GM21423 (cell line): ENCODE measurements at regions not wholly inside any gene's neighbourhood (a gene's known extent, or its start where the extent isn't known, plus 50 kb on each side); places are given as distances from the start of the nearest gene placed in this dataset.

Experiments
- ATAC-seq: cut with Tn5 transposase; IDR thresholded peaks from one replicate; pipeline ENCODE4 v1.9.1; 2021; ENCODE audit warnings: mild to moderate bottlenecking, moderate library complexity; ENCODE audit not compliant: unreplicated experiment

DNA sequence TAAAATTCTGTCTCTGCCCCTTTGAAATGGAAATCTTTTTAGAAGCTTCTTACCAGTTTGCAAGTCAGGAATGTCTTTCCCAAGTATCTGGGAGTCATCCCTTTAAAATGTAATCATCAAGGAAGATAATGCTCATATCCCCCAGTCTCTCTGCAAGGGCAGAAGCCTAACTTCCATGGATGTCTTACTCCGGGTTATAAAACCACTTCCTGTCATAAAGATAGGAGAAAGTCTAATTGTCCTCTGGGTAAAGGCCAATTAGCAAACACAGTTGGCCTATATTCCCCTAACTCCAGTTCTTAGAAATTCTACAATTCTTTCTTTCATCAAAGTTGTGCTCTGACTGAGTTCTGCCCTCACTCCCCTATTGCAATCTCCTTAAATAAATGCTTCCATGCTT lies 1631.5 kb upstream of the LRRTM3 start:
- no peak for ATAC-seq

DNA sequence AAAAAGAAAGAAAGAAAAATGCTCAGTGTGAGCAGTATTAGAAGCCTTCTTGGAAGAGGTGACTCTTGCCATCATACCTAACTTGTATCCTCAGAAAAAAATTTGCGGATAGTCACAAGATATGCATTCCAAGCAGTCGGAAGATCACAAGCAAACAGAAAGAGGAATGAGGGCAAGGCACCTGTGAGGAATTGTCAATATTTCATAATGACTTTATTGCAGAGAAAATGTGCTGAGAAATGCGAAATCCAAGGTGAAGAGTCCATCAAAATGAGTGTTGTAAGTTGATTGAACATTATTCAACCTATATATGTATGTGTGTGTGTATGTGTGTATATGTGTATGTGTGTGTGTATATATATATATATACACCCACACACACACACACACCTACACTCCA lies 1624.7 kb upstream of the LRRTM3 start:
- no peak for ATAC-seq

DNA sequence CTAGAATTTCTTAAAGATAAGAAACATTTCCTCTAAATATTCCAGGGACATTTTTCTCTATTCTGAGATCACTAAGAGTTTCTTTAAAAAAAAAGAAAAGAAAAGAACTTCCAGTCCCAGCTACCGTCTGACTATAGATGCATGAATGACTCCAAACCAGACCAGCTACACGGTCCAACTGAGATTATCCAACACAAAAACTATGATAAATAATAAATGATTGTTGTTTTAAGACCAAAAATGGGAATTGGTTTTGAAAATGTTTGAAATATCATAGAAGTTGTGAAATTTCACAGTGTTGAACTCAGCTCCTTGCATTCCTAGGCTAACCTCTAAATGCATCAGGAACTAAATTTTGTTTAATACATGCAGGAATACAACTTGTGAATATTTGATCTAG lies 1619.6 kb upstream of the LRRTM3 start:
- no peak for ATAC-seq

DNA sequence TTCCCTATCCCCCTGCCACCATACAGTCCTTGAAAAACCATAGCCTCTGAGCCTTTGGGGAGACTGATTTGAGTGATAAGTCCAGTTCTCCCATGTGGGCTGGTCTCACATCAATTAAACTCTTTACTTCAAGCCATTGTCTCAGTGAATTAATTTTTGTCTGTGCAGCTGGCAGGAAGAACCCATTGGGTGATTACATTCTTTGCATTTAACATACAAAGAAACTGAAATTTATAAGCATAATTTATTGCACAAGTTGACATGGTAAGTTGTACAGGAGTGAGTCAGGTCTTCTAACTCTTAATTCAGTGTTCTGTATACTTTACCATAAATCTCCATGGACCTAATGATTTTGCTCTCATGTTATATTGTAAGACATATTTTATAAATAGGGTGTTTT lies 1613.0 kb upstream of the LRRTM3 start:
- ATAC-seq: no peak

DNA sequence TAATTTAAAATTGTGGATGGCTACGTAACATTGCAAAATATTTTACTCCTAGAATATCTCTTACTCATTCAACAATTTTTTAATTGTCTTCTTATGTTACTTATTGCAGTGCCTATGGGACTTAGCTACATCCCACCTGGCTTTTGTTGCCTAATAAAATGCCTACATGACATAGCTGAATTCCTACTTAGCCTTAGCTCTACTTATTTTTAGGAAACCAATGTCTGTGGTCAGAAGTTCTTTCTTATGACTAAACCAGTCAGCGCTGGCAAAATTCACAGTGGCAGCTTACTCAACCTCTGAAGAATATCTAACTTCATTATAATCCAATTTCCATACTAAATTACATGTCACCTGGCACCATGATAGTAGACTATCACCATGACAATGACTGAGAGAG lies 1612.4 kb upstream of the LRRTM3 start:
- ATAC-seq: no peak

DNA sequence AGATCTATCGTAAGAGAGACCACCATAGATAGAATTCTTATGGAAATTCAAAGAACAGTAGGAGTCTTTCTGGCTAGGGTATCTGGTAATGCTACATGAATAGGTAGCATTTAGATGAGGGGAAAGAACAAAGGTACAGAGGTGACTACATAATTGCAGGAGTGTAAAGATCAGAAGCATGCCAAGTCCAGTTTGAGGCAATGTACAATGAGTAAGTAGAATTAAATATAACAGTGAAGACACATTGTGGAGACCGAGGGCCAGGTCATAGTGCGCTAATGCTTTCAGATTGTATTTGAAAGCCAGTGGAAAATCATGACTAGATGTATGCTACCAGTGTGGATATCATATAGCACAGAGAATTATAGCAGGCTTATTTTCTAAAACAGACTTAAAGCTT lies 1611.6 kb upstream of the LRRTM3 start:
- no peak for ATAC-seq

DNA sequence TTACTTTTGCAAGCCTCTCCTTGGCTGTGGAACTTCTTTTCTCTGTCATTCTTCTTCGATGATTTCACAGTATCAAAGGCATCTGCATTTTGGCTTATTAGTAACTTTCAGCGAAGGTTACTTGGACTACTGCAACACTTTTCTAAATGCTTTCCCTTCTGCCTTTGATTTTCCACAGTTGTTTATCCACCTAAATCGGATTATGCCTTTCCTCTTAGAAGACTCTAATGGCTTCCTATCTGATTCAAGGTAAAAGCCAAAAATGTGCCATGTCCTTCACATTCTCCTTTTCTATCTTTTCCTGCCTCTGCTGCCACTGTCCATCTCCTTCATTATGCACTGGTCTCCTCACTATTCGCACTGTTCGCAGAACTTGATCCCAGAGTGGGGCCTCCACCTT lies 1606.3 kb upstream of the LRRTM3 start:
- ATAC-seq: no peak

DNA sequence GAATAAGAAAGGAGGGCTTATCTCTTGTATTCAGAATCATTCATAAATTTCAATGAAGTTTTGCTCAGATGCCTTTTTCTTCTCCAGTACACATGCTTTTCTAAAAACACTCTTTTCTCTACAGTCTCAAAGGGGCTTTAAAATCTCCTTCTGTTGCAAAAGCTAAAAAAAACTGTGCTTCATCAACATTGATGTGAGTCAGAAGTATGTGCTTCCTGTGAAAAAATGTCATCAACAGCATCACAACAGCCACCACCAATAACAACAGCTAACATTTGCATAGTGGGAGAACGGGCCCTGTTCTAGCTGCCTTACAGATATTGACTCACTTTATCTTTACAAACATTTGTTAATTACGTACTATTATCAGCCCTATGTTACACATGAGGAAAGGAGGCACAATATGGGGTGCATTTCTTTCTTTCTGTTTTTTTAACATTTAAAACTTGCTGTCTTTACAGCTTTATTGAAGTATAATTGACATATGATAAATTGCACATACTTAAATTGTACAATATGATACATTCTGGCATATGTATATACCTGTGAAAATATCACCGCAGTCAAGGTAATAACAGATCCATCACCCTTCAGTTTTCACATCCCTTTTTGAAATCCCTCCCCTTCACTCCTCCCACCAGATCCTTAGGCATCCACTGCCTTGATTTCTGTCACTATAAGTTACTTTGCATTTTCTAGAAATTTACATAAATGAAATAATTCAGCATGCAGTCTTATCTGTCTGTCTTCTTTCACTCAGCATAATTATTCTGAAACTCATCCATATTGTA lies 1605.4 kb upstream of the LRRTM3 start:
- ATAC-seq: no peak

DNA sequence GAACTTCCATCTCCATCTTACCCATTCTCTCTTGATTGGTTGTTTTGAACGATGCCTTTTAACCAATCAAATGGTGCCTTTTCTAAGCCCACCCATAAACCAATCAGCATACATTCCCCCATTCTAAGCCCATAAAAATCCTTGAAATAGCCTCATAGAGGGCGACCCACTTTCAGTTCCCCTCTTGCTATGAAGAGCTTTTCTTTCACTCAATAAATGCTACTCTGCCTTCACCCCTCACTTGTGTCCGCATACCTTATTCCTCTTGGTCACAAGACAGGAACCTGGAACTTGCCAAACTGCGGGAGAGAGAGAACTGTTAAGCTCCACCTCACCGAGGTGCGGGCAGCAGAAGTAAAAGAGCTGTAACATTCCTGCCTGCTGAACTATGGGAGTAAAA lies 1602.0 kb upstream of the LRRTM3 start:
- no peak for ATAC-seq

DNA sequence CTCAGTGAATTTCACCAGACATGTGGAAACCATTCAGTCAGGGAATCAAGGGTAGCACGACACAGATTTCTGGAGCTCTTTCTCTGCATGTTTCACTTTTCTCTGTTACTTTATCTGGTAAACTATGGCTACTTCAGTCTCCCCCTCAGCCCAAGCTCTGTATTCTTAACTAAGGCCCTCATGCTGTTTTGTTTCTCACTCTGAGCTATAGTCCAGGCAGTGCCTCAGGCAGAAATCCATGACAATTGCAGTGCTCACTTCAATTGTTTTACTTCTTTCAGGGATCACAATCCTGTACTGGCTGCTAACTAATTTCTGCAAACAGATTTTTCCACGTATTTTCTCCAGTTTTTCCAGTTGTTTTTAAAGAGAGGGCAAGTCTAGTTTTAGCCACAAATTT lies 1599.9 kb upstream of the LRRTM3 start:
- ATAC-seq: no peak

DNA sequence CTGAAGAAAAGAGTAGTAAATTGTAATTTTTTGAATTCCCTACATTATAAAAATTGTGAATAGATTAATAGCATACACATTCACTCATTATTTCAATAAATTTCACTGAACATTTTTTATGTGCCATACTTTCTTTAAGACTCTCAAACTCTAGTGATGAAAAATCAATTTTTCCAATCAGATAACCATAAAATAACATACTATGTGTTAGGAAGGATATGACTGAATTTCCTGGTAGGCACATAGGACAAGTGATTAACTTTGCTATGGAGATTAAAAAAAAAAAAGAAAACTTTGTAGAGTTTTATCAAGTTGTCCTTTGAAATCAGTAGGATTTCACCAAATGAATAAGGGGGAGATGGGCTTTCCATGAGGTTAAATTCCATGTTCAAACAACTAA lies 1597.3 kb upstream of the LRRTM3 start:
- ATAC-seq: no peak

DNA sequence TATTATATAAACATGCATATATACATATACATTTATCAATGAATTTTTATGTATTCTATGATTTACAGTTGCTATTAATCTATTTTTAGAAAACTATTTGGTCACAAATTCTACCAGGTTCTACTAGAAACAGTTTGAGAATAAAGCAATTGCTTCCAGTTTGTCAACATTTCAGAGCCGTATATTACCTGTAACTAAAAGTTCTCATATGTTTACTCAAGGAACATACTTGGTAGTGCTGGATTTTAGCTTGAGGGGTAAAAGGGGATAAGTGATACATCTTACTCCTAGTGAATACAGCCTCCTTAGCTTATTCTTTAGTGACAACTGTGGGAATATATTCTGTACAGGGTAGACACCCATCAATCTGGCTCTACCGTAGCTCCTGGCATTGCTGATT lies 1590.5 kb upstream of the LRRTM3 start:
- ATAC-seq: no peak

DNA sequence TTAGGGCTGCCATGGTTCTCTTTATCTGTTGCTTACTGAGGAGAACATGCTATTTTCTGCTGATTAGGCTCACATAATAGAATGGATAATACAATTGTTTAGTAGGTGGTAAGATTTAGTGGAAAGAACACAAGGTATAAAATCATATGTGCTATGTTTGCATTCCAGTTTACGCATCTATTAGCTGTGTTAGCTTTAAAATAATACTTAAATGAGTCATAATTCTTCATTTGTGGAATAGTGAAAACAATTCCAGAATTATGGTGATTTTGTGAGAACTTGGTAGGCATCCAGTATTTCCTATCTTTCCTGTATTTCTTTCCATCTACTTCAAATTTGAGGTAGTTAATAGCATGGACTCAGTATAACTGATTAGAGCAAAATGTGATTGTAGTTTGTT lies 1585.5 kb upstream of the LRRTM3 start:
- ATAC-seq: no peak

DNA sequence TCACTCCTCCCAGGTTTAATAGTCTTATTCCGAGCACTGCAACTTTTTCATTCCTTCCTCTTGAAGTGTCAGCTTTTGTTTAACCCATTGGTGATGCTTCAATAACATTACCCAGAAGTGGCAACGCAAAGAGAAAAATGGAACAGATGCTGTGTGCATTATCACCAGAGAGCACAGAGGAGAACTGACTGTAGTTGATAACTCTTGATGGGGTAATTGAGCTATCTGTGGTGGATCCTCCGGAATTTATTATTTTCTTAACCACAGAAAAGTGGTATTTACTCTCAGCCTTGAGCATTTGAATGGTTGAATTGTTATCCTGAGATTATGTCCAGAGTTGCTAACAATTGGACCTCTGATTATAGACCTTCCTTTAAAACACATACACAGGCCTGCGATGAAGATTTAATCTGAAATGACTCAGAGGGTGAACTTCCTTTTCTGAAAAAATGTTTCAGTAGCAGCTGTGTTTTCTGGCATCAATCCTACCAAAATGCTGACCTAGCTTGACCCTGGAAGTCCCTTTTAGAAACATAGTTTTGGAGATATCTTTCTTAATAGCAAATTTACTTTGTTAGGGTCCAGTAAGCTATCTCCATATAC lies 1584.4 kb upstream of the LRRTM3 start:
- ATAC-seq: no peak

DNA sequence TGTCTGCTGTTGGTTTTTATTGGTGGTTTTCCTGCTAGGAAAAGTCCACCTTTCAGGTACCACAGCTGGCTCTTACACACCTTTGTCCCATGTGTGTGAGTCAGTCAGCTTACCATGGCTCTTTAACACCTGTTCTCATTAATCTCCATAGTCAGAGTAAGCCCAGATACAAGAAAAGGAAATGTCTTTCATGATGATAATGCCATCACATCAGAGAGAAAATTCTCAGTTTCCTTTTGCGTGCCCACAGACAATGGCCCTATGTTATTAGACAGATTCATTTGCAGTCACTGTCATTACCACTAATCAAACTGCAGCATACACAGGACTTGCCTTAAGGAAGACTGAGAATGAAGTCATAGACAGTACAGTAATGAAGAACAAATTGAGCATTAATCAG lies 1583.6 kb upstream of the LRRTM3 start:
- ATAC-seq: no peak

DNA sequence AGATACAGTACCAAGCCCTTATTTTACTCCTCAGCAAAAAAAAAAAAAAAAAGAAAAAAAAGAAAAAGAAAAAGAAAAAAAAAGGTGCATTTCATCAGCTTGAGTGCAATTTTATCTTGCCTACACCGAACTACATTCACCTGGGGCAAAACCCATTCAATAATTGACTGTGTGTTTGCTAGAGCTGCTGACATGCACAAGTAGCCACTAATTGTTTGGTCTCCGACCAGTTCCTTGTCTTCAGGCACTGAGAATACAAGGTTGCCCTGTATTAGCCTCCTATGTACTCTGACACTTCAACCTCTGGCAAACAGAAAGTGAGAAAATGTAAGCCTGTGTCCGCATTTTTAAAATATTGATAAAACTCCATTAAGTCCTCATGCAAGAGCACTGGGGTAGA lies 1579.4 kb upstream of the LRRTM3 start:
- ATAC-seq: no peak

DNA sequence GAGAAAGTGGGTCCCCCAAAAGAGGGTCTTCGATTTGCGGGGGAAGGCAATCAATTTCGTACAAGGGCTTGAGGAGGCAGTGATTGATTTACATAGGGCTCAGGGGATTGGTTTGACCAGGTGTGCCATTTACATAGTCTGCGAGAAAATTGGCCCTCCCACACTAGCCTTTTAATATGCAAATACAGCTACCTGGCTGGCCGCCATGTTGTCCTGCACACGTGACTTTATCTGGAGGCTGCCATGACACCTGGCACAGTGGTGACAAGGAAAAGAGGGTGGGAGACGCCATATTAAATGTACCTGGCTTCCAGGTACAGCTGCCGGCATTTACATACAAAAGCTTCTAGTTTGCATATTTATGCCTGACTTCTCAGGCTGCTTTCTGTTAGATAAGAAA lies 1577.2 kb upstream of the LRRTM3 start:
- no peak for ATAC-seq

DNA sequence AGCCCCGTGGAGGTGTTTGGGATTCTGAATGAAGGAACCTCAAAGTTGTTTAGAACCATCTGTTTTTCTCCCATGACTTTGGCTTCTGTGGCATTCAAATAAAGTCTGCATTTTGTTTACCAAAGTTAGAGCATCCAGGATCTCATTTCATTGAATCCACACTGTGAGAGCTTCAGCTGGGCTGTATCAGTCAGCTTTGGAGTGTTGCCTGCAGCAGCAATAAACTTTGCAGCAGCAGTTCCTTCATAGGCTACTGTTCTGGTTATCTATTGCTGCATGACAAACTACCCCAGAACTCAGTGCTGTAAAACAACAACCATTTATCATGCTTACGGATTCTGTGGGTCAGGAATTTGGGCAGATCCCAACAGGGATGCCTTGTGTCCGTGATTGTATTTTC lies 1575.2 kb upstream of the LRRTM3 start:
- ATAC-seq: no peak

DNA sequence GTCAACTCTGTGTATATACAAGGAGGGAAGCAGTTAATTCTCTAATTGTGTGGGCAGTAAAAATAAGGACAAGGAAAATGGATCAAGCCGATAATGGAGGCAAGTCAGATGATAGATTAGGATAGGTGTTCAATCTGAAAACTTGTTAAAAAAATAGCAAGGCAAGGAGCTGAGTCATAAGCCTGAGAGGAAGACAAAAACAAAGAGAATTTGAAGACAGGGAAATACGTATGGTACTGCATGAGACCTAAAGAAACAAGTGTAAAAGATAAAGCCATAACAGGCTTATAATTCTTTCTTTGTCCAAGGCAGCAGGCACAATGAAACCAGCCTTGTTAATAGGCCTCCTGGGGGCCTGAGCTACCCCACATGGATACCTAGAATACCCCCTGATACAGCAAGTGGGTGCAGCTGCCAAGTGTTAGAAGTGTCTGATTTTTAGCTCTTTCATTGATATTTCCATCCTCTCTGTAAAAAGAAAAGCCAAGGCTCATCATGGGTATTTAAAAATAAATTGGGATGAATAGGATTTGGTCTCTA lies 1570.6 kb upstream of the LRRTM3 start:
- ATAC-seq: no peak

DNA sequence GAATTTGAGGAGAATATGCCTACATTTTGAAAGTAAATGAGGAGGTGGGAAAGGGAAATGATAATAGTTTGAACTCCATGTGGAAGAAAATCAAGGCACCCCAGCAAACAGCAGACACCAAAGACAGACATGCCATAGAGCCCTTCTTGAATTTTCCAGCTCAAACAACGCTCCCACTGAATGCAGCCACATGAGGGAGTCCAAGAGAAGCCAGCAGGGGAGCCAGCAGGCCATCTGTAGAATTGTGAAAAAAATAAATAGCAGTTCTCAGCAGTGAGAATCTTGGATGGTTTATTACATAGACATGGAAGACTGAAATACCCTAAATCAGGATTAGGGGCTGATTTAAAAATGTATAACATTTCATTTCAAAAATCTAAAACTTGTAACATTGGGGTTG lies 1567.3 kb upstream of the LRRTM3 start:
- no peak for ATAC-seq

DNA sequence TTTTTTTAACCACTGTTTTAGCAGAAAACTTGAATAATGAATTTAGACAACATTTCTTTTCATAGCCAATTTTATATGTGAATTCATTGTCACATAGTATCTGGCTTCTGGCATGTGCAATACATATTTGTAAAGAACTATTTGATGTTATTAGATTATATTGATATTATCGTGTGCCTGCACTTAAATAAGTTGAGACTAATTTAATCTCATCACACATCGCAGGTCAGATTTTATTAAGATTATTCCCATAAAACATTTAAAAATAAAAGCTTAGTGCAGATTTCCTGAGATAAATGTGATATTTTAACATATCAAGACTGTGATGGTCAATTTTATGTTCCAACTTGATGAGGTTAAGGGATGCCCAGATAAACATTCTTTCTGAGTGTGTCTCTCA lies 1565.3 kb upstream of the LRRTM3 start:
- no peak for ATAC-seq

DNA sequence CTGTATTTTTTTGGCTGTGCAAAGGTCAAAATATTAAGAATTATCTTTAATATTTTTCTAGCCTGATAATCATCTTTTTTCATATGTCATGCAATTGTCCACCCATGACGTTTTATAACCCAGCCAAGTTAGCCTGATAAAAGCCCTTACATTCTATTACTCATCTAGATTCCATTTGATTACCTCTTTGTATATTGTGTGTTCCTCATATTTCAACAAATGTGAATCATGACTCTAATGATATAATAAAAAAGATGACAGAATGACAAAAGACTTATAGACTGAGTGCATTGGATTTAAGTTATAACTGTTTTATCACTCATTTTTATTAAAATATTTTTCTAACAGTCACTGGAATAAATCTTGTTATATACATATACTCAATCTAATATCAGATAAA lies 1560.0 kb upstream of the LRRTM3 start:
- no peak for ATAC-seq

DNA sequence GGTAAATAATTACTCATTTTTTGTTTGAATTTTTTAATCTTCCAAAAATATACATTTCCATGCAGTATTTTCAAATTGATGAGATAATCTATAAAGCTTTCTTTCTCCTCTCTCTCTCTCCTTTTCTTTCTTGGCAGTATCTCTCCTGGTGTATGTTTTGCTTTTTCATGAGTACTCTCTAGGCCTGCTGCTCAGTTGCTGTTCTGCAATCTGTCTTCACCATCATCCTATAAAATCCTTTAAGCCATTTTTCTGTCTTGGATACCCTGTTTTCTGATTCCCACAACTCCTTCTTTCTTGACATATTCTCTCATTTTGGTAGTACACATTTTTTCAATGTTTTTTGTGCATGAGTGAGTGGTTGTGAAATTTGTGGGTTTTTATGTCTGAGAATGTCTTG lies 1558.1 kb upstream of the LRRTM3 start:
- no peak for ATAC-seq
